Adrenal gland (tissue), 5 donors: ENCODE measurements at regions not wholly inside any gene's neighbourhood (a gene's known extent, or its start where the extent isn't known, plus 50 kb on each side); places are given as distances from the start of the nearest gene placed in this dataset.

Experiments used
- POLR2A ChIP-seq, 2 donors: fragments of 450-650 bp; IDR thresholded peaks; one replicate each; pipeline ENCODE4 v1.6.1; 2017; ENCODE audit warnings: antibody characterized with exemption in 2 of 2, mild to moderate bottlenecking in 2 of 2, moderate library complexity in 1 of 2
- TF ChIP-seq, protein P1 (sequence below), 6 experiments: fragments of 450-650 bp in 4 of 6; fragments of 200-600 bp in 2 of 6; sonication (generic) in 1 of 6; IDR thresholded peaks; 1 replicate in 5 of 6; 2 replicates in 1 of 6; pipeline versions ENCODE4 v1.5.1 to v1.8.0; 2016 to 2021; ENCODE audit warnings: antibody characterized with exemption in 6 of 6, mild to moderate bottlenecking in 2 of 6, moderate library complexity in 1 of 6
- donor health status: DM: no; HTN: no; CAD: no.

DNA sequence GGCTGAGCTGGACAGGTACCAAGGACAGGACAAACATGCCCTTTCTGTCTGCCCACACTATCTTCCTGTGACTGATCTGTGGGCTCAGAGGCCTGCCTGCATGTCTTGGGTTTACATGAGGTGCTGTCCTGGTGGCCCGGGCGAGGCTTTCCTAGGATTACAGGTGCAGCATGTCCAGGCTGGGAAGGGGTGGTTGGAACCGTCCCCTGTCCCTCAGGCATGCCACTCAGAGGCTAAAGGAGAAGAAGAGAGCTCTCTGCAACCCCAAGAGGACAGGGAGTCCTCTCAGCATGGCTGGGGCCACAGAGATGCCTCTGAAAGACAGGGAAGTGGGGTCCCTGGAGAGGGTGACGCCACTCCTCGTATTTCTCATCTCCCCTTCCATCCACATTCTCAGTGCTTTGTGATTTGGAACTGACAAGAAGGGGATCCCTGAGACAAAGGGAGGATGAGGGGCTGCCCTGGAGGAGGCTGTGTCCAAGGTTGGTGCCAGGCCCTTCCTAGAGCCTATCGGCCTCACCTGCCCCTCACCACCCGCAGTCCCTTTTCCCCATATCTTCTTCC is 64.6 kb upstream of the LMO1 start:
- TF ChIP-seq, protein P1, sequence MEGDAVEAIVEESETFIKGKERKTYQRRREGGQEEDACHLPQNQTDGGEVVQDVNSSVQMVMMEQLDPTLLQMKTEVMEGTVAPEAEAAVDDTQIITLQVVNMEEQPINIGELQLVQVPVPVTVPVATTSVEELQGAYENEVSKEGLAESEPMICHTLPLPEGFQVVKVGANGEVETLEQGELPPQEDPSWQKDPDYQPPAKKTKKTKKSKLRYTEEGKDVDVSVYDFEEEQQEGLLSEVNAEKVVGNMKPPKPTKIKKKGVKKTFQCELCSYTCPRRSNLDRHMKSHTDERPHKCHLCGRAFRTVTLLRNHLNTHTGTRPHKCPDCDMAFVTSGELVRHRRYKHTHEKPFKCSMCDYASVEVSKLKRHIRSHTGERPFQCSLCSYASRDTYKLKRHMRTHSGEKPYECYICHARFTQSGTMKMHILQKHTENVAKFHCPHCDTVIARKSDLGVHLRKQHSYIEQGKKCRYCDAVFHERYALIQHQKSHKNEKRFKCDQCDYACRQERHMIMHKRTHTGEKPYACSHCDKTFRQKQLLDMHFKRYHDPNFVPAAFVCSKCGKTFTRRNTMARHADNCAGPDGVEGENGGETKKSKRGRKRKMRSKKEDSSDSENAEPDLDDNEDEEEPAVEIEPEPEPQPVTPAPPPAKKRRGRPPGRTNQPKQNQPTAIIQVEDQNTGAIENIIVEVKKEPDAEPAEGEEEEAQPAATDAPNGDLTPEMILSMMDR (IDR thresholded peaks at IDR 0.05), result no peak
- TF ChIP-seq POLR2A (IDR thresholded peaks at IDR 0.05), result no peak
